Gastrocnemius medialis (tissue), 4 donors: ENCODE measurements at regions not wholly inside any gene's neighbourhood (a gene's known extent, or its start where the extent isn't known, plus 50 kb on each side); places are given as distances from the start of the nearest gene placed in this dataset.

ENCODE experiments used
- ATAC-seq, 2 donors: fragments of 150-250 bp; one replicate each; pipeline ENCODE4 v1.9.1; 2016
- DNase-seq, 2 donors: peaks; one replicate each; pipeline ENCODE4 v3.0.0-alpha.2; 2019
- H3K27ac ChIP-seq, 4 donors: fragments of 200-600 bp; sonication (generic); 1 replicate in 1 of 4; 2 replicates in 3 of 4; pipeline ENCODE4 v1.5.1; 2016 to 2018; ENCODE audit warnings: mild to moderate bottlenecking in 2 of 4, moderate library complexity in 1 of 4
- H3K27me3 ChIP-seq, 3 donors: fragments of 200-600 bp; sonication (generic) in 2 of 3; 1 replicate in 1 of 3; 2 replicates in 2 of 3; pipeline versions ENCODE4 v1.5.1 to v1.6.0; 2016 to 2019; ENCODE audit warnings: mild to moderate bottlenecking in 1 of 3, moderate library complexity in 1 of 3
- H3K36me3 ChIP-seq, 2 donors: fragments of 200-600 bp; sonication (generic) in 1 of 2; one replicate each; pipeline ENCODE4 v1.5.1; 2017 to 2018
- H3K4me1 ChIP-seq, 2 donors: fragments of 200-600 bp; sonication (generic) in 1 of 2; one replicate each; pipeline ENCODE4 v1.5.1; 2016 to 2017; ENCODE audit warnings: mild to moderate bottlenecking in 2 of 2
- H3K4me3 ChIP-seq, 4 donors: fragments of 200-600 bp; sonication (generic) in 3 of 4; 1 replicate in 1 of 4; 2 replicates in 3 of 4; pipeline ENCODE4 v1.5.1; 2016 to 2019; ENCODE audit warnings: mild to moderate bottlenecking in 2 of 4
- H3K9me3 ChIP-seq, 3 donors: fragments of 200-600 bp; sonication (generic) in 2 of 3; 1 replicate in 1 of 3; 2 replicates in 2 of 3; pipeline ENCODE4 v1.5.1; 2016 to 2019
- CTCF ChIP-seq, 5 experiments: fragments of 450-650 bp in 3 of 5; fragments of 200-600 bp in 2 of 5; sonication (generic) in 2 of 5; IDR thresholded peaks in 4 of 5; conservative IDR thresholded peaks in 1 of 5; 1 replicate in 4 of 5; 2 replicates in 1 of 5; pipeline ENCODE4 v1.5.1; 2016 to 2019; ENCODE audit warnings: antibody characterized with exemption in 5 of 5, mild to moderate bottlenecking in 3 of 5, moderate library complexity in 3 of 5
- POLR2A ChIP-seq, 2 donors: fragments of 450-650 bp; IDR thresholded peaks; one replicate each; pipeline ENCODE4 v1.6.1; 2017; ENCODE audit warnings: antibody characterized with exemption in 2 of 2, mild to moderate bottlenecking in 2 of 2, moderate library complexity in 2 of 2
- in situ Hi-C, 4 donors: fragments of 200-750 bp; cut with MboI; loops; one replicate each; pipeline versions ENCODE4 v1.15.0 to v1.8.0; 2017; ENCODE audit warnings: low sequenced_read_pairs in 4 of 4
- intact Hi-C: fragments of 100-400 bp; cut with DNase I; formaldehyde crosslinking; loops from one replicate; pipeline ENCODE4 v1.15.1; 2023; ENCODE audit warnings: low total_unique reads

DNA sequence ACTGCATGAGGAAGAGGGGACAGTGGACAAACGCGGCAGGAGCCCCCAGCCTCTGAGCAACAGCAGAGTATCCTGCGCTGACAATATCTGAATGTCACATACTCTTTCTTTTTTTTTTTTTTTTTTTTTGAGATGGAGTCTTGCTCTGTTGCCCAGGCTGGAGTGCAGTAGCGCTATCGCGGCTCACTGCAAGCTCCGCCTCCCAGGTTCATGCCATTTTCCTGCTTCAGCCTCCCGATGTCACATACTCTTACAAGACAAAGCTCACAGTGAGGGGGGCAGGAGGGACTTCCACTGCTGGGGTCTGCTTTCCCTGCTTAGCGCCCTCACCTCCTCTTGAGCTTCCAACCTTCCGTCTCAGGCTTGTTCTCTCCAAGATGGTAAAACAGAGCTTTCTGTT lies 51.2 kb upstream of the TNS3 start:
- Histone ChIP-seq H3K27me3 (no peaks in the 10 kb centered on the region), H3K9me3 (no peaks in the 10 kb centered on the region), H3K4me1 (peaks cover 5 to 8% of the 10 kb centered on the region in 2 donors), H3K36me3 (no peaks in the 10 kb centered on the region), H3K27ac (no peak overlapping the region), H3K4me3 (no peak overlapping the region)
- DNase-seq (no peak), ATAC-seq (no peak)
- intact Hi-C loops, result no loop called here
- TF ChIP-seq POLR2A (IDR thresholded peaks at IDR 0.05), result no peak
- TF ChIP-seq CTCF (IDR thresholded peaks at IDR 0.05 in 4 of 5, conservative IDR thresholded peaks at IDR 0.05 in 1 of 5), result no peak
- in situ Hi-C loops, result no loop called here
